Embryonic facial prominence (tissue), 1 donor: ENCODE measurements at regions not wholly inside any gene's neighbourhood (a gene's known extent, or its start where the extent isn't known, plus 50 kb on each side); places are given as distances from the start of the nearest gene placed in this dataset.
A peak's percentile ranks its signal among the peaks of the same experiment; 100 is the strongest.
"Not testable (repeated sequence)": the region's sequence is repeated elsewhere in the genome, so short reads cannot be mapped to it uniquely, and the experiment has no call there.

Experiments
- DNase-seq: peaks from one replicate; pipeline ENCODE4 v3.0.0-alpha.2; 2016; ENCODE audit errors: extremely low spot score

- DNase-seq, result no peak
These were observed 144.4 kb downstream of the PTBP2 start for GRCh38 chr1:96865731-96866685.

GRCh38 chr1:96872757-96873156 lies 151.2 kb downstream of the PTBP2 start:
- DNase-seq, result no peak

GRCh38 chr1:96878640-96879039 lies 157.1 kb downstream of the PTBP2 start:
- DNase-seq, result no peak

GRCh38 chr1:96880626-96881025 lies 159.0 kb downstream of the PTBP2 start:
- DNase-seq, result no peak

DNA sequence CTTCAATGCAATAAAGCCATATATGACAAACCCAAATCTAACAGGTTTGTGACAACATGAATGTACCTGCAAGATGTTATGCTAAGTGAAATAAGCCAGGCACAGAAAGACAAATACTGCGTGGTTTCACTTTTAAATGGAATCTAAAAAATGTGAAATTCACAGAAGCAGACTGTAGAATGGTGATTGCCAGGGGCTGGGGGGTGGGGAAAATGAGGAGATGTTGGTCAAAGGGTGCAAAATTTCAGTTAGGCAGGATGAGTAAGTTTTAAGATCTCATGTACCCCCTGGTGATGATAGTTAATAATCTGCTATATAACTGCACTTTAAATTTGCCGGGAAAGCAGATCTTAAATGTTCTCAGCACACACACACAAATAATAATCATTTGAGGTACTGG lies 160.5 kb downstream of the PTBP2 start:
- no peak for DNase-seq

DNA sequence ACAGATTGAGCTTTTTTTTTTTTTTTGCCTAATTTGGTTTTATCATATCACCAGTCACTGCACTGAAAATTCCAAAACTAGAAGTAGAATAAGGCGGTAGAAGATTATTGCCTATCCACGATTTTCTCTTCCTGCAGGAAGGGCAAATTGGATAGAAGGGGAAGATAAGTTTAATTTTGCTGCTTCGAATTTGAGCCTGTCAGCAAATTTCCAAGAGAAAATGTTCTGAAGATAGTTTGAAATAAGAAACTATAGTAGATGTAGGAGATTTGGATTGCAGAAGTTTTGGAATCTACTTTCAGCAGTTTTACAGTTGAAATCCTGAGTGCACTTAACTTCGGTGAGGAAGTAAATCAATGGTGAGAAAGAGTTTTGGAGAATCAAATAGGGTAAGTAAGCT lies 164.9 kb downstream of the PTBP2 start:
- DNase-seq, result no peak

DNA sequence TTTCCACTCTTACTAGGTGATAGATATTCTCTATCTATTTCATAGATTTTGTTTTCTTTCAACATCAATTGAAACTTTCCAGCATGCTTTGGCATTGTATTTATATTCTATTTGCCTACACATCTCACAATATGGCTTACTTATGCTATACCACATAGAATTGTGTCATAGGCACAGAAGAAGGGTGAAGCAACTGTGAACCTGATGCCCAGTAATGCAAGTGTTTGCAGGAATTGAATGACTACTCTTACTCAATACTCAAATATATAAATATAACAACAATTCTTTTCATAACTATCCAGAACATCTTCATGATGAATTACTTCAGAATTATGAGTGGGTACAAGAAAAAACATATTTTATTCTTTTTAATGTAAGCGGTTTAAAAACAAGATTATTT lies 165.9 kb downstream of the PTBP2 start:
- DNase-seq, result no peak

DNA sequence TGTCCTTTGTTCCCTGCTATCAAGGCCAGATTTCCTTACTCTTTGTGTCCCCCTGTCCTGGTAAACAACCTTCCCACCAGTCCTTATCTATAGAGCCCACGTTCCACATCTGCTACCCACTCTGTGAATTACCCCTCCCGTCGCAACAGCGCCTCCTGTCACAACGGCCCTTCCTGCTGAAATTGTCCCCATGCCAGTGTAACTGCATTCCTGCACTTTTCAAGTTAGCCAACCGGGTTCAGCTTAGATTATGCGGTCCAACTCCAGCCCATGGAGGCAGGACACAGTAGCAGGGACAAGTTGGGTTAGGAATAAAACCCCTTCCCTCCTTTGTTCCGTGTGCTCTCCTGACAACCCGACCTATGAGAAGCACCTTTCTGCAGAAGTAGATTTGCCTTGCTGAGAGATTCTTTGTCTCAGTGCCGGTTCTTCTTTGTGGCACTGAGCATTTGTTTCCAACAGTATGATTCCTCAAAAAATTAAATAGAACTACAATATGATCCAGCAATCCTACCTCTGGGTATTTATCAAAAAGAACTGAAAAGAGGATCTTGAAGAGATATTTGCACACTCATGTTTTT lies 180.3 kb downstream of the PTBP2 start:
- DNase-seq, result no peak

DNA sequence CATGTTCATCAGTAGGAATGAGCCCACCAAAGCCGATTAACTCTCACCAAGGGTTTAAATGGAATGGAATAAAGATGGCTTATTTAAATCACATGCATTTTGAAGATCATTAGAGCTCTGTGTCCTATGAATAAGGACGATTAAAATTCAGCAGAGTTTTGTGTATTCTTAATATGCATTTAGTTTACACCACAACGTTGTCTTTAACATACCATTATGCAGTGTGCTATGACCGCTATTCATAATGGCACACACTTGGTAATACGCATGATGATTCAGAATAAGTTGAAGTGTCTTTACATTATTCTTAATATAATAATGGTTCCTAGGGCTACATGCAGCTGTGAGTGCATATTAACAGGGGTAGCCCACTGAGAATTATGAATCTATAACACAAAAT lies 190.7 kb downstream of the PTBP2 start:
- DNase-seq, result no peak

DNA sequence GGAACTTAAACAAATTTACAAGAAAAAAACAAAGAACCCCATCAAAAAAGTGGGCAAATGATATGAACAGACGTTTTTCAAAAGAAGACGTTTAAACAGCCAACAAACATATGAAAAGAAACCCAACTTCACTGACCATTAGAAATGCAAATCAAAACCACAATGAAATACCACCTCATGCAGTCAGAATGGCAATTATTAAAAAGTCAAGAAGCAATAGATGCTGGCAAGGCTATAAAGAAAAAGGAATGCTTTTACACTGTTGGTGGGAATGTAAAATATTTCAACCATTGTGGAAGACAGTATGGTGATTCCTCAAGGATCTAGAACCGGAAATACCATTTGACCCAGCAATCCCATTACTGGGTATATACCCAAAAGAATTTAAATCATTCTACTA lies 194.1 kb downstream of the PTBP2 start:
- DNase-seq, result not testable (repeated sequence)

GRCh38 chr1:96918406-96918805 lies 196.8 kb downstream of the PTBP2 start:
- DNase-seq, result no peak

DNA sequence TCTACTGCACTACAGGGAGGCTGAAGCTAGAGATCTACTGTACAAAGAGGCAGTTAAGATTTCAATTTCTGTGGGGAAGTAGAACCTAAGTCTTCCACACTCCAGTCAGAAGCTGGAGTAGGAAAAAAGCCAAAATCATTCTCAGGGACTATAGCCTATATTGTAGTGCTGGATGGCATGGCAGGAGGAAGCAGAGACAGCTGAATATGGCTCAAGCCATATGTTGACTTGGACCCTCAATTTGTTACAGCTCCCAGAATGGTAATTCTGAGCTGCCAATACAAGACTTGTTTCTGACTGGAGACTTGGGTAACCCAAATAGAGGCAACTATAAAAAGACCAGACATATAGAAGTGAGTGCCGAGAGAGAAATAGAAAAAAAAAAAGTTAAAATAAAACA lies 200.6 kb downstream of the PTBP2 start:
- no peak for DNase-seq

DNA sequence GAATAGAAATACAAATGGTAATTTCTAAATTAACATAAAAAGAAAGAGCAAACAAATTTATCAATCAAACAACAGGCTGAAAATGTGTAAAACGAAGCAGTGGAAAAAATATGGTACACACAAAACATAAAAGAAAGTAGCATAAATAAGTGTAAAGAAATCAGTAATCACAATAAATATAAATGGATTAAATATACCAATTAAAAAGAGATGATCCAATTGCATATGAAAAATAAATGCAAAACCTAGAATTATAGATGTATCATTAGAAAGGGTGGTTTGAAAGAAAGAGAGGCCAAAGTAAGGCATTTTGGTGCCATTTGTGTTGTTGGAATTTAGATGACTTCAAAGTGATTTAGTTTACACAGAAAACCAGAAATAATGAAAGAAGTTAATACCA lies 202.2 kb downstream of the PTBP2 start:
- no peak for DNase-seq

- no peak for DNase-seq
These were observed 204.6 kb downstream of the PTBP2 start for GRCh38 chr1:96926176-96926575.

DNA sequence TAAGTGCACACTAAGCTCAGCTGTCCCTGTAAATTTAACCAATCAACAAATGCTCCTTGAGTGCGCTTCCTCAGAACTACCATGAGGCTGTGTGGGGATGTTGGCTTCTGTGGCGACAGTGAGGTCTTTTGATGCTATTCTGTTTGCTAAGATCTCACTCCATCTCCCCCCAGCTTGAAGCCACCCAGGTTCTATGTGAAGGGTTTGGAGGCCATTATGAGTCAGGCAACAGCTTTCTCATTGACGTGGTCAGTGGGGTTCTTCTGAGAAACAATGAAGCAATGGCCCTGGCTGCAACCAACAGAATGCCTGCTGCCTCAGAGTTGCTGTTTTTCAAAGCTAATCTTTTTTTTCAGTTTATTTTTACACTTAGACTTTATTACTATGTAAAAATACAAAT lies 205.5 kb downstream of the PTBP2 start:
- no peak for DNase-seq

GRCh38 chr1:96931136-96931535 lies 209.6 kb downstream of the PTBP2 start:
- DNase-seq, result no peak

GRCh38 chr1:96934282-96934681 lies 212.7 kb downstream of the PTBP2 start:
- DNase-seq, result no peak

GRCh38 chr1:96944432-96945092 lies 223.0 kb downstream of the PTBP2 start:
- DNase-seq, result no peak

GRCh38 chr1:96945509-96946084 lies 224.0 kb downstream of the PTBP2 start:
- DNase-seq, result no peak

DNA sequence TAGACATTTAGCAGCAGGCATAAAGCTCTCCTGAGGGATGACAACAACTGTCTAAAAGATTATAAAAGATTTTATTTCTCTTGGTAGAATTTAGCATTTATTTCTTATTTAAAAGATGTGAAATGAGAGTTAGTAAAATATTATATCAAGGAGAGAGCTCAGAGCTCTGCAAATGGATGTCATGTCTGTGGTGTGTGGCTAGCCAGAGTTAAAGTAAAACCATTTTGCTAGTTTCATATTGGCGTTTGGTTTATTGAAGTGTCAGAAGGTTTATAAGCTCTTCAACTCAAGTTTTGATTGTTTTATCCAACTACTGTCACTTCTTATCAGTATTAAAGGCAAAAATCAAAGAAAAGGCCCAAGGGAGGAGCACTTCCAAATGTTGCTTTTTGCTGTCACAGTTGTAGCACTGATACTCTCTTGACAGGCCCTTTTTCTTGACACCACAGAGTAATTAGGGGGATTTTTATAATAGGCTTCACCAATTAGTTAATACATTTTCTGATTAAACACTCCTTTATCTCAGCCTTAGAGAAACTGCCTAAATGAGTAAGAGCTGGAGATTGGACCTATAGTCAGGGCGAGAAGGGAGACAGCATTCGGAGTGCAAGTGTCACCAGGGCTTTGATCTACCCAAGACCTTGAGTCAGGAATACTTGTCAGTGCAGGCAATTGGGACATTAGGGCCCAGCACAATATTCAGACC lies 233.9 kb downstream of the PTBP2 start:
- DNase-seq, result no peak

- no peak for DNase-seq
These were observed 240.6 kb downstream of the PTBP2 start for GRCh38 chr1:96962216-96962615.

DNA sequence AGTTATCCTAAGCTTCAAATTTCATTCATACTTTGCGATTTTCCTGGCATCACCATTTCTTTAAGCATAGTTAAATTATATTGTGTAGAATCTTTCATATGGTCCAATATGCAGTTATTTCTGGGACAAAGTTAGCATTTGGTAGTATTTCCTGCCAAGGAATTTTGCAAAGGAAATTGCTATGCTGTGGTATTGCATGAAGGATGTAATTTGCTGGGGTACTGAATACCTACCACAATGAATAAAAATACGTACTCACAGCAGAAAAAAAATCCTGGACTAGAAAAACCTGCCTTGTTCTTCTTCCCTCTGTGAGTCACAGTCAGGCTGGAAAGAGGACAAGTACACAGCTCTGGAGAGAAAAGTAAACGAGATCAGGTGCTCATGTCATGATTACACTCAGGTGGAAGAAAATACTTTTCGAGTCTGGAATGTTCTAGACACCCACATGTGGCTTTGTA lies 241.2 kb downstream of the PTBP2 start:
- peak; percentile 46 for DNase-seq
